Liver (tissue), 8 donors: ENCODE measurements at regions not wholly inside any gene's neighbourhood (a gene's known extent, or its start where the extent isn't known, plus 50 kb on each side); places are given as distances from the start of the nearest gene placed in this dataset.
A peak's percentile ranks its signal among the peaks of the same experiment; 100 is the strongest.

Source experiments
- DNase-seq: peaks from one replicate; pipeline ENCODE4 v3.0.0-alpha.2; 2017; ENCODE audit warnings: low spot score
- H3K27ac ChIP-seq, 2 donors: one replicate each; pipeline ENCODE4 v1.7.0; 2013; ENCODE audit warnings: inconsistent platforms in 2 of 2, low read length in 2 of 2, control low read depth in 1 of 2, low read depth in 1 of 2, mild to moderate bottlenecking in 1 of 2
- H3K27me3 ChIP-seq, 4 donors: one replicate each; pipeline versions ENCODE4 v1.6.1 to v1.7.0; 2013; ENCODE audit warnings: low read length in 3 of 4, inconsistent platforms in 1 of 4, mild to moderate bottlenecking in 1 of 4, moderate library complexity in 1 of 4; ENCODE audit not compliant: control insufficient read depth in 4 of 4, insufficient read depth in 4 of 4
- H3K36me3 ChIP-seq, 4 donors: one replicate each; pipeline versions ENCODE4 v1.6.1 to v1.7.0; 2013; ENCODE audit warnings: low read length in 3 of 4, mild to moderate bottlenecking in 3 of 4, low read depth in 1 of 4, moderate library complexity in 1 of 4; ENCODE audit not compliant: control insufficient read depth in 4 of 4, insufficient read depth in 3 of 4
- H3K4me1 ChIP-seq, 4 donors: one replicate each; pipeline versions ENCODE4 v1.6.1 to v1.7.0; 2013; ENCODE audit warnings: low read length in 3 of 4, mild to moderate bottlenecking in 3 of 4, moderate library complexity in 1 of 4; ENCODE audit not compliant: control insufficient read depth in 4 of 4, insufficient read depth in 4 of 4
- H3K4me3 ChIP-seq, 3 donors: one replicate each; pipeline versions ENCODE4 v1.6.1 to v1.7.0; 2013; ENCODE audit warnings: low read length in 3 of 3, control low read depth in 1 of 3, low read depth in 1 of 3, mild to moderate bottlenecking in 1 of 3
- H3K9ac ChIP-seq, 2 donors: one replicate each; pipeline ENCODE4 v1.7.0; 2013; ENCODE audit warnings: low read length in 2 of 2, mild to moderate bottlenecking in 2 of 2, moderate library complexity in 2 of 2, control low read depth in 1 of 2, low read depth in 1 of 2
- H3K9me3 ChIP-seq, 4 donors: one replicate each; pipeline versions ENCODE4 v1.6.1 to v1.7.0; 2013; ENCODE audit warnings: low read length in 3 of 4; ENCODE audit not compliant: control insufficient read depth in 4 of 4
- ATF3 ChIP-seq: IDR thresholded peaks from 2 replicates; pipeline ENCODE4 v1.6.1; 2016; ENCODE audit warnings: antibody characterized with exemption
- CTCF ChIP-seq: fragments of 150-350 bp; IDR thresholded peaks from 2 replicates; pipeline ENCODE4 v1.5.1; 2017; ENCODE audit warnings: improper control_type of control experiment, low read depth, low read length; ENCODE audit not compliant: missing input control
- EGR1 ChIP-seq, 2 donors: IDR thresholded peaks; 2 replicates each; pipeline ENCODE4 v1.6.1; 2016 to 2018; ENCODE audit warnings: antibody characterized with exemption in 2 of 2, low read depth in 2 of 2
- FOXA1 ChIP-seq: IDR thresholded peaks from 2 replicates; pipeline ENCODE4 v1.6.1; 2016; ENCODE audit warnings: antibody characterized with exemption
- FOXA2 ChIP-seq: IDR thresholded peaks from 2 replicates; pipeline ENCODE4 v1.6.1; 2016; ENCODE audit warnings: antibody characterized with exemption
- GABPA ChIP-seq, 2 donors: IDR thresholded peaks in 1 of 2; conservative IDR thresholded peaks in 1 of 2; 2 replicates each; pipeline ENCODE4 v1.6.1; 2016; ENCODE audit warnings: antibody characterized with exemption in 2 of 2, mild to moderate bottlenecking in 1 of 2, moderate library complexity in 1 of 2
- HNF4A ChIP-seq, 2 donors: conservative IDR thresholded peaks; 2 replicates each; pipeline ENCODE4 v1.6.1; 2016; ENCODE audit warnings: antibody characterized with exemption in 2 of 2, mild to moderate bottlenecking in 2 of 2
- HNF4G ChIP-seq: IDR thresholded peaks from 2 replicates; pipeline ENCODE4 v1.6.1; 2016; ENCODE audit warnings: antibody characterized with exemption
- JUND ChIP-seq, 2 donors: IDR thresholded peaks; 2 replicates each; pipeline ENCODE4 v1.6.1; 2016; ENCODE audit warnings: antibody characterized with exemption in 2 of 2
- MAX ChIP-seq: IDR thresholded peaks from 2 replicates; pipeline ENCODE4 v1.6.1; 2016; ENCODE audit warnings: antibody characterized with exemption
- NR2F2 ChIP-seq: IDR thresholded peaks from 2 replicates; pipeline ENCODE4 v1.6.1; 2016; ENCODE audit warnings: antibody characterized with exemption
- RAD21 ChIP-seq, 2 donors: IDR thresholded peaks; 2 replicates each; pipeline ENCODE4 v1.6.1; 2016; ENCODE audit warnings: antibody characterized with exemption in 2 of 2, mild to moderate bottlenecking in 2 of 2
- REST ChIP-seq: IDR thresholded peaks from 2 replicates; pipeline ENCODE4 v1.6.1; 2016; ENCODE audit warnings: antibody characterized with exemption, mild to moderate bottlenecking
- RXRA ChIP-seq, 2 donors: IDR thresholded peaks; 2 replicates each; pipeline ENCODE4 v1.6.1; 2017 to 2018; ENCODE audit warnings: antibody characterized with exemption in 2 of 2, mild to moderate bottlenecking in 1 of 2
- SP1 ChIP-seq: IDR thresholded peaks from 2 replicates; pipeline ENCODE4 v1.6.1; 2018; ENCODE audit warnings: antibody characterized with exemption, mild to moderate bottlenecking
- TAF1 ChIP-seq: conservative IDR thresholded peaks from 2 replicates; pipeline ENCODE4 v1.6.1; 2016; ENCODE audit warnings: antibody characterized with exemption, mild to moderate bottlenecking
- YY1 ChIP-seq: IDR thresholded peaks from 2 replicates; pipeline ENCODE4 v1.6.1; 2016; ENCODE audit warnings: antibody characterized with exemption, mild to moderate bottlenecking
- ZBTB33 ChIP-seq: IDR thresholded peaks from 2 replicates; pipeline ENCODE4 v1.6.1; 2016; ENCODE audit warnings: antibody characterized with exemption
- WGBS: extraction: QIAGEN DNeasy Blood & Tissue Kit; methylation state at CpG from one replicate; pipeline ENCODE4 v1.1.7; 2013; 5-methylcytosine and 5-hydroxymethylcytosine counted together
- donor health status: healthy.
- donor health status: healthy.
- donor health status: healthy.
- donor health status: healthy.
- donor health status: healthy.

GRCh38 chr10:78804411-78805032, 264.2 kb upstream of the ZMIZ1 start:
- H3K27me3 ChIP-seq, result peaks cover 0 to 6% (median 0%) of the 10 kb centered on the region in 4 donors
- H3K27ac ChIP-seq, result peak overlapping the region in 1 of 2 donors; percentile 14
- no peak for DNase-seq
- H3K36me3 ChIP-seq, result no peaks in the 10 kb centered on the region
- H3K4me1 ChIP-seq, result no peaks in the 10 kb centered on the region
- H3K9me3 ChIP-seq, result no peaks in the 10 kb centered on the region
- H3K9ac ChIP-seq, result no peak overlapping the region
- H3K4me3 ChIP-seq, result no peak overlapping the region
- TF ChIP-seq JUND (IDR thresholded peaks at IDR 0.05) (no peak), ZBTB33 (no peak), RAD21 (IDR thresholded peaks at IDR 0.05) (no peak), TAF1 (no peak), FOXA1 (no peak), HNF4A (conservative IDR thresholded peaks at IDR 0.05) (no peak), ATF3 (no peak), EGR1 (IDR thresholded peaks at IDR 0.05; ENCODE audit: low read depth in 2 of 2) (no peak), HNF4G (no peak), REST (no peak), FOXA2 (no peak), RXRA (IDR thresholded peaks at IDR 0.05) (no peak), GABPA (IDR thresholded peaks at IDR 0.05 in 1 of 2, conservative IDR thresholded peaks at IDR 0.05 in 1 of 2) (no peak), NR2F2 (no peak), MAX (no peak), SP1 (no peak), CTCF (no peak), YY1 (no peak)
- WGBS, result 76% methylated on average over 7 of the region's 7 CpGs
